C4-2B (cell line): ENCODE measurements at regions not wholly inside any gene's neighbourhood (a gene's known extent, or its start where the extent isn't known, plus 50 kb on each side); places are given as distances from the start of the nearest gene placed in this dataset.

Source experiments
- H3K27ac ChIP-seq: fragments of 450-650 bp; 2 replicates; pipeline ENCODE4 v1.5.1; 2017
- ZFX ChIP-seq: fragments of 450-650 bp; IDR thresholded peaks from 2 replicates; pipeline ENCODE4 v1.6.1; 2017
- TF ChIP-seq, protein P1 (sequence below): fragments of 450-650 bp; conservative IDR thresholded peaks from 2 replicates; pipeline ENCODE4 v1.5.1; 2017; ENCODE audit warnings: mild to moderate bottlenecking

- H3K27ac ChIP-seq, result no peak overlapping the region
- TF ChIP-seq, protein P1, sequence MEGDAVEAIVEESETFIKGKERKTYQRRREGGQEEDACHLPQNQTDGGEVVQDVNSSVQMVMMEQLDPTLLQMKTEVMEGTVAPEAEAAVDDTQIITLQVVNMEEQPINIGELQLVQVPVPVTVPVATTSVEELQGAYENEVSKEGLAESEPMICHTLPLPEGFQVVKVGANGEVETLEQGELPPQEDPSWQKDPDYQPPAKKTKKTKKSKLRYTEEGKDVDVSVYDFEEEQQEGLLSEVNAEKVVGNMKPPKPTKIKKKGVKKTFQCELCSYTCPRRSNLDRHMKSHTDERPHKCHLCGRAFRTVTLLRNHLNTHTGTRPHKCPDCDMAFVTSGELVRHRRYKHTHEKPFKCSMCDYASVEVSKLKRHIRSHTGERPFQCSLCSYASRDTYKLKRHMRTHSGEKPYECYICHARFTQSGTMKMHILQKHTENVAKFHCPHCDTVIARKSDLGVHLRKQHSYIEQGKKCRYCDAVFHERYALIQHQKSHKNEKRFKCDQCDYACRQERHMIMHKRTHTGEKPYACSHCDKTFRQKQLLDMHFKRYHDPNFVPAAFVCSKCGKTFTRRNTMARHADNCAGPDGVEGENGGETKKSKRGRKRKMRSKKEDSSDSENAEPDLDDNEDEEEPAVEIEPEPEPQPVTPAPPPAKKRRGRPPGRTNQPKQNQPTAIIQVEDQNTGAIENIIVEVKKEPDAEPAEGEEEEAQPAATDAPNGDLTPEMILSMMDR, result no peak
- no peak for TF ChIP-seq ZFX
Observed at GRCh38 chr10:8489823-8490222, 435.3 kb downstream of the GATA3 start.

DNA sequence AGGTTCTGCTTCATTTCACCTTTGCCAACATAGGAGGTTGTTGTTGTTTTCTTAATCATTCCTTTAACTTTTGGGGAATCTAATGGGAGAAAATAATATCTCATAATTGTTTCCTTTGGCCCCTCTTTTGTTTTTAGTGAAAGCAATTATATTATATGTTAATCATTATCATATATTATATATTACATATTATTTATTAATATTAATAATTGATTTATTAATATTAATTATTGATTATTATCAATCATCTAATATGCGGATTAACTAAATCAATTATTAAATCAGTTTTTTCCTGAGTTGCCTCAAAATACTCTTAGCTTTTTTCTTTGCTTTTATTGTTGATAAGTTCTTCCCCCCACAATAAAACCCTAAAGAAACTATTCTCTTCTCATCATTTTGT lies 443.8 kb downstream of the GATA3 start:
- TF ChIP-seq ZFX, result no peak
- TF ChIP-seq, protein P1, result no peak
- H3K27ac ChIP-seq, result no peak overlapping the region

- TF ChIP-seq, protein P1, result no peak
- TF ChIP-seq ZFX, result no peak
Observed at GRCh38 chr10:8498881-8499280, 444.4 kb downstream of the GATA3 start.

DNA sequence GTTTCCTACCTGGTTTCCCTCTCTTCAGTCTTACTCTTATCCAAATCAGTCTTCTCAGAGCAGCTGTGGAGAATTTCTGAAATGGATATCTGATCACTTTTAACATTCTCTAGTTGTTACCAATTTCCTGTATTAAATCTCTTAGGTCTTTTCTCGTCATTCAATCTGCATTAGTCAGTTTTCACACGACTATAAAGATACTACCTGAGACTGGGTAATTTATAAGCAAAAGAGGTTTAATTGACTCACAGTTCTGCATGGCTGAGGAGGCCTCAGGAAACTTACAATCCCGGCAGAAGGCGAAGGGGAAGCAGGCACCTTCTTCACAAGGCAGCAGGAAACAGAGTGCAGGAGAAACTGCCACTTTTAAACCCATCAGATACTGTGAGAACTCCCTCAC lies 444.8 kb downstream of the GATA3 start:
- no peak for TF ChIP-seq ZFX
- TF ChIP-seq, protein P1, result no peak
- H3K27ac ChIP-seq, result no peak overlapping the region

More at GRCh38 chr10:8498881-8499280, 444.4 kb downstream of the GATA3 start:
- H3K27ac ChIP-seq, result no peak overlapping the region

DNA sequence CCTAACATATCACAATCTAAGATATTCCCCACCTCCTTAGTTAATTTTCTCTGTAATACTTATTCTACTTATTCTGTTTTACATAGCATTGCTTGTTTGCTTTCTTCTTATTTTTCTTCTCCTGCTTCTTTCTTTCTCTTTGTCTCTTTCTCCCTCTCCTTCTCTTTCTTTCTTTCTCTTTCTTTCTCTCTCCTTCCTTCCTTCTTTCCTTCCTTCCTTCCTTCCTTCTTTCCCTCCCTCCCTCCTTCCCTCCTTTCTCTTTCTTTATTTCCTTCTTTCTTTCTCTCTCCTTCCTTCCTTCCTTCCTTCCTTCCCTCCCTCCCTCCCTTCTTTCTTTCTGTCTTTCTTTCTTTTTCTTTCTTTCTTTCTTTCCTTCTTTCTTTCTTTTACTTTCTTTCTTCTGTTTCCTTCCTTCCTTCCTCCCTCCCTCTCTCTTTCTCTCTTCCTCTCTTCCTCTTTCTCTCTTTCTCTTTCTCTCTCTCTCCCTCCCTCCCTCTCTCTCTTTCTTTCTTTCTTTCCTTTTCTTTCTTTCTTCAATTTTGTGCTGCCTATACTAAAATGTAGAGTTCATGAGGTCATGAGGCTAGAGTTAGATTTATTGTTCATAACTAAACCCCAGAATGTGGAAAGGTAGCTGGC lies 445.4 kb downstream of the GATA3 start:
- no peak overlapping the region for H3K27ac ChIP-seq
- TF ChIP-seq, protein P1, result no peak
- TF ChIP-seq ZFX, result no peak

DNA sequence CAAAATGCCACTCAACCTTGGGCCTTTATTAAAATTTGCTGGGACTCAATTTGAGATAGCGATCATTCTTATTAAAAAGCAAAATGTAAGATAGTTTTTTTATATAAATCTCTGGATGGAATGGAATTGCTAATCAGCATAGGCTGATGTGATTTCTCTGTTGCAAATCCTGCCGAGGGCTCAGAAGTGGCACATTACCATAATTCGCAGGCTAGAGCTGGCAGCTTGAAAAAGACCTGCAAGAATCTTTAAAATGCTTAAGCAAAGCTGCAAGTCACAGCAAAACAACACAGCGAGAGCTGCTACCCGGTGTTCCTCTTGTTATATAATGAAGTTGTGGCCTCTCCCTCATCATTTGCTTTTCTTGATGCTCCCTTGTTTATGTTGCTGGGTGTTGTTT lies 448.1 kb downstream of the GATA3 start:
- no peak overlapping the region for H3K27ac ChIP-seq
- TF ChIP-seq, protein P1, result no peak
- TF ChIP-seq ZFX, result no peak

- TF ChIP-seq, protein P1, result no peak
- TF ChIP-seq ZFX, result no peak
- H3K27ac ChIP-seq, result no peak overlapping the region
Observed at GRCh38 chr10:8504499-8504898, 450.0 kb downstream of the GATA3 start.
